Renal pelvis (tissue), 1 donor: ENCODE measurements at regions not wholly inside any gene's neighbourhood (a gene's known extent, or its start where the extent isn't known, plus 50 kb on each side); places are given as distances from the start of the nearest gene placed in this dataset.

Source experiments
- DNase-seq: peaks from one replicate; pipeline ENCODE4 v3.0.0-alpha.2; 2013

DNA sequence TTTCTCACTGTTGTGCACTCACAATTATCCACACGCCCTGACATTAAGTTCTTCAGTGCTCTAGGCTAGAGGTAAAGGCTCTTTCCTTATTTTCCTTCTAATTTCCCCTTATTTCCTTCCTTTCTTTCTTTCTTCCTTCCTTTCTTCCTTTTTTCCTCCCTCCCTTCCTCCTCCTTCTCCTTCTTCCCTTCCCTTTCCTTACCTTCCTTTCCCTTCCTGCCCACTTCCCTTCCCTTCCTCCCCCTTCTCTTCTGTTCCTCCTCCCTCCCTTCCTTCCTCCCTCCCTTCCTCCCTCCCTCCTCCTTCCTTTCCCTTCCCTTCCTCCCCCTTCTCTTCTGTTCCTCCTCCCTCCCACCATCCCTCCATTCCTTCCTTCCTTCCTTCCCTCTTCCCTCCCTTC is 317.0 kb upstream of the IRX1 start:
- no peak for DNase-seq

DNA sequence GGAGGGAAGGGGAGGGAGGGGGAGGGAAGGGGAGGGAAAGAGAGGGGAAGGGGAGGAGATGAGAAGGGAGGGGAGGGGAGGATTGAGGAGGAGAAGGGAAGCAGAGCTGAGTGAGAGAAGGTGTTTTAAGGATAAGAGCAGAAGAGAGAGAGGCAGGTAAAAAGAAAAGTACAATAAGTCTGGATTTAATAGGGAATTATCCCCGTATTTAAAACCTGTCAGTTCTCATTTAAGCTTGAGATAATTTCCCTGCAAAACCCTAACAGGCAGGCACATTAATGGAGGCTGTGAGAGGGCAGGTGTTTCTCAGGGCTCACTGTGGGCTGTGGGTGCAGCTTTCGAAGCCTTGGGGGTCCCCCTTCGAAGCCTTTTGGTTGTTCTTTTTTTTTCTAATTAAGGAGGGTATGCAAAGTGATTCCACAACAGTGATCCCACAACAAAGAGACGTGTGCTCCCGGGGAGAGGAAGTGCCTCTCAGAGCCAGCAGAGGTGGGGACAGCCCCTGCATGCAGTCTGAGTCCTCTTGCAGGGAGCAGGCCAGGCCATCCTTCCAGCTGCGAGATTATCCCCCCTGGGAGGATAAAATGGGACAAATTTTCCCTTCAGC is 317.9 kb upstream of the IRX1 start:
- DNase-seq: no peak

DNA sequence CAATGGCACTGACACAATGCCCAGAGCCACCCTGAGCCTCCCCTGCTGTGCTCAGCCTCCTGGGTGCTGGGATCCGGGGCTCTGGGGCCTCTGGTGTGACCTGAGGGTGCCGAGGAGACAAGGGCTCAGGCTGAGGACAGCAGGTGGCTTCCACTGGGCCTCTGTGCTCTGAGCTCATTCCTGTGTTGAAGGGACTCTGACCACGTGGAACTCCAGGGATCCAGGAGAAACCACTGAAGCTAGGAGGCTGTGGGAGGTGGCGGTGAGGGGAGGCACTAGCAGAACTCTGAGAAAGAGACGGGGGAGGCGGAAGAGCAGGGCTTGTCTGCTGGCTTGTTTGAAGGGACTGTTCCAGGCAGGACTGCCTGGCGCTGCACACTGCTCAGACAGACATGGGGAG is 318.7 kb upstream of the IRX1 start:
- DNase-seq: no peak

DNA sequence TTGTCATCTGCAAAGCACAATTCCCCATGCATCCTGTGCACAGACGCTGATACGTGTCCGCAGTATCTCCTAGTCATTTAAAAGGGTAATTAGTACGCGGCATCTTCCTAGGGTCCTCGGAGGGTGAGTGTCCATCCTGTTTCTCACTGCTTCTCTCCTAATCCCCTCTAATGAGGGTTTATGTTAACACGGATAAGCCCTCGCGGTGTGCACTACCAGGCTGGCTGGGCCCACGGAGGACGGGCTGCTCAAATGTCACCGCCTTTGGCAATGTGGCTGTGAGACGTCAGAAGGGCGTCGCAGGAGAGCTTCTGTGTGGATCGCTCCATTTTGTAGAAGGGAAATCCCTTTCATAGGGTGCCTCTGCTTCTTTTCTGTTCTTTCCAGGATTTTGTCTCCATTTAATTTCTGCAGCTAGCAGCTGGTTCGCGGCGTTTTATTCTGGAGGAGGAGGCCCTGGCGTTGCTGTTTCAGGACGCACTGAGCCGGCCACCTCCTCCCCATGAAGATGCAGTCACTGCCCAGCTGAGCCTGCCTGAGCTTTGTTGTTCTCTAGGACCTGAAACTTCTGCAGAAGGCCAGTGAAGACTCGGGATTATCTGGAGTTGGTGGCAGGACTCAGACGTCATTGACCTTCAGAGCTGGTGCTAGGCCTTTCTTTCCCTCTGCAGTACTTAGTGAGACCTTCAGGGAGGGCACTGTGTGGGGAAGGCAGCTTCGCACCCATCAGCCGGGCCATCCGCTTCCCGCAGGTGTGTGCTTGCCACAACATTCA is 326.1 kb upstream of the IRX1 start:
- DNase-seq: no peak

DNA sequence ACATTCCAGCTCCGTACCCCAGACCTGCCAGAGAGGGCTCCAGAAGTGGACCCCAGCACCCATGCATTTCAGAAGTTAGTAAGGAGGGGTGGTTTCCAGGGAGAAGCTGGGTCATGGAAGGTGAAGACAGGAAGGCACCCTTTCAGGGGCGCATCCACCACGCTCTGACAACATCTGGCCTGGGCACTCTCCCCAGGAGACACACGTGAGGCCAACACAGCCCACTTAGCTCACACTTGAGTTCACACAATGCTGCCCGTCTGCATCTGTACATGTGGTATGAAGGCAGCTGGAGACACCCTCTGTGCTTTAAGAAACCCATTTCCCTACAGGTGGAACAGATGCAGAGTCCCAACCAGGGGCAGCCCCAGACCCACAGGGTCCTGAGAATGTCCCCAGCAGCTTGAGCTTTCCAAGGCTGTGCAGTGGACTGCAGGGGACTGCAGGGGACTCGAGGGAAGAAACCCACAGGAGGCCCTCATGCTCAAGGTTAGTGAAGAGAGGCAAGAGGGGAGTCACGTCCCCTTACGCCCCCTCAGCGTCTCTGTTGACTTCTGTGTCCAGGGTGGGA is 326.8 kb upstream of the IRX1 start:
- DNase-seq: no peak

DNA sequence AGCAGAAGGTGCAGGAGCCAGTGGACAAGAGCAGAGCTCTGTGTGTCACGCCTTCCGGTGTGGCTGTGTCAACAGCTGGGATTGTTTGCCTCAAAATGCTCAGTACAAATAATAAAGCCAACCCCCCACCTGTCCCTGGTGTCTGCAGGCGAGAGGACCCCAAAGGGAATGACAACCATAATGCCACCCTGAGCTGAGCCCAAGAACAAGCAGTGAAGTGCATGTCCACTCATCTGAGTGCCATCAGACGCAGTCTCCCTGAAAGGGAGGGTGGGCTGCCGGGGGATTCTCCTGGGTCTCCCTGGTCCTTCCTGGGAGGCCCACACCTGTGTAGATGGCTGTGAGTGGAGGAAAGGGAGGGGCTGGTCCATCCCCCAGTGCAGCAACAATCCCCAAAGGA is 328.8 kb upstream of the IRX1 start:
- no peak for DNase-seq

DNA sequence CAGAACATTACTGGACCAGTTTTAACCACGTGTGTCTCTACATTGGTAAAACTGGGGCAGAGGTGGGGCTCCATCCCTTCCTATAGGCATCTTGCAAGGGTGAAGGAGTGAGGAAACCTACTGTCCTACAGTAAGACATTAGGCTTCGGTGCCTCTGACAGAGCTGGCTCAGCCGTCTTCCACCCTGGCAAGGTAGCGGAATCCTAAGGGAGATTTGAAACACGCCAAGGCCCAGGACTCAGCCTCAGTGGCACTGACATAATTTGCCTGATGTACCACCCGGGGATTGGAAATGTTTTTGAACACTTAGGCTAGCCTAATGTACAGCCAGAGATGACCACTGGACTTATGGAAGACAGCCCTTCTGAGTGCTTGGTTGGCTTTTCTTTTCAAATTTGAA is 329.7 kb upstream of the IRX1 start:
- DNase-seq: no peak

DNA sequence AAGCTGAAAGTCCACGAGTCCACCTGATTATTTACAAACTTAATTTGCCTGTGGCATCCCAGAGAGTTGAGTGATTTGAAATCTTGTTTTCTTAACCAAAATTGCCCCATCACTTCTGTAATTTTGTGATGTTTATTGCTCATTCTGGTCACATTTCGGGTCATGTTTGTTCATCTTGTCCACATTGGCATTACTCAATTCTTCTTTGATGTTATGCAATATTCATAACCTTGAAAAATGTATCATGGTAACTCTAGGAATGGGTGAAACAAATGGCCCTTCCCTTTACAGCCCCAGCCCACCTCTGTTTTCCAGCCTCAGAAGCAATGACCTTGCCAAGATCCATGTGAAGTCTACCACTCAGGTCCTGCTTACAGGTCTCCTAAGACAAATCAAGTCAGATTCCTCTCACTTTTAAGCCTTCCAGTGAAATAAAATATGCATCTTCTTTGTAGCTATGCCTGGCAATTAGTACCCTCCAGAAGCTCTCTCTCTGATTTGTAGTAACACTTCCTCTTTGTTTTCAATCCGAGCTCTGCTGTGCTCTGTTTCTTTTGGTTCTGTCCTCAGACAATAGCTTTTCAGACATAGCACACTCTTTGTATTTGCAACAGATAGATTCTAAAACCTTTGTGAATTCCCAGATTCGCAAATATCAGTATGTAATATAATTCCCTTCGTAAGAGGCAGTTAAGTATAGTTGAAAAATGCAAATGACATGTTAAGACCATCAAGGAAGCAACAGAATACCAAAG is 330.3 kb upstream of the IRX1 start:
- DNase-seq: no peak

DNA sequence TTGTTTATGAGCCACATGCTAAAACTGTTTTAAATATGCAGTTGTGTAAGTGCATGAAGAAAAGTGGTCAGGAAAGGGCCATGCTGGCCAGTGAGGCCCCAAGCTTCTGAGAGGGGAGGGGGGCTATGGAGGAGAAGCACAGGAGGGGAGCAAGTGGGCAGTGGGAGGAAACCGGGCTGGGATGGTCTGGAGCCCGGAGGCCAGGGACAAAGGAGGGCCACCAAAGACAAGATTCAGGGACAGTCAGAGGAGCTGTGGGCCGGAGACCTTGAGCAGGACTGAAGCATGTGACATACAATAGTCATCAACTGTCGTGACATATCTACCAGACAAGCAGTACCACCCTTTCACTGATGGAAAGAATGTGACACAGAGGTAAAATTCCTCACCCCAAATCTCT is 333.2 kb upstream of the IRX1 start:
- DNase-seq: no peak

DNA sequence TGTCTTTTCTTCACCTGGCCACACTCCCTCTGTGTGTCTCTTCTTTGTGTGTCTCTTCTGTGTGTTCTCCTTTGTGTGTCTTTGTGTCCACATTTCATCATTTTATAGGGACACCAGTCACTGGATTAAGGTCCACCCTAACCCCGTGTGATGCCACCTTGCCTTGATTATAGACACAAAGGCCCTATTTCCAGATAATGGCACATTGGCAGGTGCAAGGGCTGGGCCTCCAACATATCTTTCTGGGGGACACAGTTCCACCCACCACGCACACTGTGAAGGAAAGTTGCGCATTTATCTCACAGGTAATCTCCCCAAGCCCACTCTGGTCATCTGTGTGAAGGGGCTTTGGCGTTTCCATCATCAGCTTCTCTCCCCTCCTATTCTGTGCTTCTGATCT is 334.6 kb upstream of the IRX1 start:
- DNase-seq: no peak

DNA sequence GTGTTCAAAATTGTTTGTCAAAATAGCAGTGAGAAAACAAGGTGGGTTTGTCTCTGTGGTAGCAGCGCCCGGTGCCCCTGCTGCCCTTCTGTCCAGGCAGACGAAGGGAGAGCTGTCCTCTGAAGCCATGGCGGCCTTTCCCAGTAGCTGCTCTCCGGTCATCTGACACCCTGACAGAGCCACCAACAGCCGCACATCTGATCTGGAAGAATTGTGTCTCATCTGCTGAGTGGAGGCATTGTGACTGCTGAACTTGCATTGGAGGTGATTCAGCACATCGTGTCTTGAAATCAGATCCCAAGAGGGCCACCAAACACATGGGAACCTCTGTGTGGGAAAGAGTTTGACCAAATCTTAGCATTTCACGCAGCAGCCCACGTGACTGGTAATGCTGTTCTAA is 337.6 kb upstream of the IRX1 start:
- no peak for DNase-seq

DNA sequence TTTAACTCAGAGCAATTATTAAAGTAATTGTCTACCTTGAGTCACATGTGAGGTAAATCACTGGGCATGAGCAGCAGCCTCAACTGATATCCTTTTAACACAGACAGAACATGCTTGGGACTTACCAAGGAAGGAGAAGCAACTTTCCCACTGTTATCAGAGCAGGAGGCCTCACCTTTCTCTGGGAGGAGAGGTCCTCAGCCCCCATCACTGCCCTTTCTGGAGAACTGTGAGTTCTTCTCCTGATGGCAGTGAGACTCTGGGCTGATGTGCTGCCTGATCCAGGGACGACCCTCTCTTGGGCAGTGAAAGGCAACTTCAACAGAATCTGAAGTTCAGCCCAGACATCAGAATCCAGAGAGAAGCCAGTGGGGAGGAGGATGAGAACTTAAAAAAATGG is 343.4 kb upstream of the IRX1 start:
- no peak for DNase-seq

DNA sequence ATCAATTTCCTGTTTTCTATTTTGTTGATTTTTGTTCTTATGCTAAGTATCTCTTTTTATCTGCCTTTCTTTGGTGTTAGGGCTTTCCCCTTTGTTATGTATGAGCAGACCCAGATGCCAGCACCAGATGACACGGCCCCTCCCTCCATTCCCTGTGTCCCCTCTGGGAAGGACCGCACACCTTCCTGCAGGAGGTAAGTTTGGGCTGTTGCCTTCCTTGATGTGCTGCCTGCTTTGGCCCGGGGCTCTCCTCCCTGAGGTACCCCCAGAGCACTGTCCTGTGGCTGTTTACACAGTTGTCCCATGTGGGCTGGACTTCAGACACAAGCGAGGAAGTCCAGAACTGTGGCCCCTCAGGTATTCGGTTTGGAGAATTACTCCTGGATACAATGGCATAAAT is 343.8 kb upstream of the IRX1 start:
- DNase-seq: no peak

DNA sequence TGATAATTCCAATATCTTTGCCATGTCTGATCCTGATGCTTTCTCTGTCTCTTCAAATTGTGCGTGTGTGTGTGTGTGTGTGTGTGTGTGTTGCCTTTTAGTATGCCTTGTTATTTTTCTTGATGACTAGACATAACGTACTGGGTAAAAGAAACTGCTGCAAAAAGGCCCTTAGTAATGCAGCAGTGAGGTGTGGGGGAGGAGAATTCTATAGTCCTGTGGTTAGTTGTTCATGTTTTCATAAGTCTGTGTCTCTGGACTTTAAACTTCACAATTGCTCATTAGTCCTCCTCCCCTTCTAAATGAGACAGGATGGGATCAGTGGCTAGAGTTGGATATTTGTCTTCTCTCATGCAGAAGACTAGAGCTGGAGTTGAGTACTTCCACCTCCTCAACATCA is 346.2 kb upstream of the IRX1 start:
- DNase-seq: no peak

DNA sequence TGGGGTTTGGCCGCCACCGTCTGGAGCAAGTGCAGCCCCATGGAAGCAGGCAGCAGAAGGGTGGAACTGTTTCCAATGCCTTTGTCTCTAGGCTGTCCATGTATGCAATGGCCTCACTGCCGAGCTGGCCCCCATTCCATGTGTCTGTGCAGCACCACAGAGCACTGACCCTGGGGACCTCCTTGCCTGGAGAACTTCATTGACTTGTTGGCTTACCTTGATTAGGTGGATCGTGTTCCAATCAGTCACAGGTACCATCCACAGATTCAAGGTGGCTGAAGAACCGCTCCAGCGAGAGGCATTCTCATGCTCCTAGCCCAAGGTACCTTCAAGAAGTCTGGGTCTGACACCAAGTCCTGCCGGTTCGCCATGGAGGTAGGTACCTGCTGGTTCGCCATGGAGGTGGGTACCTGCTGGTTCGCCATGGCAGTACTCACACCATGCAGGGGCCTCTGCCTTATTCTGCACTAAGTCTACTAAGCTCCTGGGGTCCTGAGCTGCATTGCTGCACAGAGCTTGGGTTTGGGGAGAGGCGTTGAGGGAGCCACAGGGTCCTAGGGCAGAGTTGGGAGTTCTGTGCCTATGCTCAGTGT is 358.3 kb upstream of the IRX1 start:
- DNase-seq: no peak

DNA sequence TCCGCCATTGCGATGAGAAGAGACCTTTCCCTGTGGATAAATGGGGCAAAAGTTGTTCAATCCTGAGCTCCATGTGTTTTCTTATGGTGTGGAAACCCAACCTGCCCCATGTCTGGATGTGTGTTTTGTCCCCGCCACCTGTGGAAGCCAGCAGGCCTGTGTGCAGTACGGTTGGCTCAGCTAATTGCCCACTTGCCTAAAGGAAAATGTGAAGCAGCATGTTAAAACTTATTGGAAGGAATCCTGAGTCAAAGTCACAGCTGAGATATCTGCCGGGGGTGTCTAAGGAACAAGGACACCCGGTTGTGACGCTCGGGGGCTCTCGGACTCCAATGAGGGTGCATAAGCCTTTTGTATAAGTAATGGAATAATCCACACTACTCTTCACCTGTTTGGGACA is 361.1 kb upstream of the IRX1 start:
- no peak for DNase-seq

DNA sequence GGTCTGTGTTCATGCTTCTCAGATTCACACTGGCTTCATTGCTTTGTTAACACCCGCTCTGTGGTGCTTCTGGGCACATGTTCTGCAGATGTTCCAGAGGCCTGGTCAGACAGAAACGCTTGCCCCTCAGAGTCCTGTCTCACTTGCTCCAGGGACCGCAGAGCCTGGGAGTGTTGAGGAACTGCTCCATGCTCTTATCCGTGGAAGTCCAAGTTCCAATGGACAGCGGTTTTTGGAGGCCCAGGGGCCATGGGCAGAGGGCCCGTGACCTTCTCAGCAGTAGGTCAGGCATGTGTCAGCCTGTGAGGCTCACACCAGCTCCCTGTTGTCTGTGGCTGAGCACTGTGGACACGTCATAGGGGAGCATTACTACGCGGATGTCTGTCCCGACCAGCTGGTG is 364.7 kb upstream of the IRX1 start:
- DNase-seq: no peak

DNA sequence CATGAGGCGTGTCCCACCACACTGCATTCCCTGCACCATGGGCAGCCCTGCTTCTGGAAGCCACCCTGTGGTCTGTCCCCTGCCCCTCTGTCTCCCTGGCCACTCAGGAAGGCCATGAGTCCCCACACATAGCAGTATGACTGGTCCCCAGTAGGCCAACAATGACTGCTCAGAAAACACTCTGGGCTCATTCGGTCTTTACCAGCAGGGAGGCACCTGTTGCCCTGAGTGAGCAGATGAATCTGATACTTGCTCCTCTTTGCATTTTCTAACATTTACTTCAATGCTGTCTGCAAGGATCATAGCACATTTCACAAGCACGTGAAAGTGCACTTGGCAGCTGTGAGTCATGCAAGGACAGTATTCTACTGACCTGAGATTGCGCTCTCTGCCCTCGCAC is 365.4 kb upstream of the IRX1 start:
- DNase-seq: no peak

DNA sequence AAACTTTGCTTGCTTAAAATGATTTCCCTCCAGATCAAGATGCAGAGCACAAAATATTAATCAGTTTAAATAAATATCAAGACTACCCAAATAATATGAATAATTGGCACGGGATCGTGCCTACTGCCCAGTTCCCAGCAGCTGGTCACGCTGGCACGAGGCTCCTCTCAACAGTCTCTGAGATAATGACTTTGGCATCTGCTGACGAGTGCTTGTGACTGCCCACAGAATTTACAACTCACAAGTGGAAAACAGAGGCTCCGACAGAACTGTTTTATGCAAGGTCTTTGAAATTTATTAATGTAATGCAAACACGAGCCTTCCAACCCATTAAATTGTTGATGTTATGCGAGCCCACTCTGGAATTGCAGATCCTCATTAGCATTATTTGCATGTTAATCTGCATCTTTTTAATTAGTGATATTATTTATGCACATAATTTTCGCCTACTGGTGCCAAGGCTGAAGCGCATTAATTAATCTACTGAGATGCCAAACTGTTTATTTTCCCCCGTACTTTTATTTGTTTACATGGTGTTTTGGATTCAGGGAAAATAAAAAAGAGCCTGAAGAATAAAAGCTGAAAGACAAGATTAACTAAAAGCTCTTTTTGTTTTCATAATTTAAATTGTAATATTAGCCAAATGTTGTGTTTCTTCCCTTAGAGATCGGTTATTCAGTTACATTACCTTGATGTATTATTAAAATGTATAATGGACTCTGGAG is 369.3 kb upstream of the IRX1 start:
- no peak for DNase-seq

DNA sequence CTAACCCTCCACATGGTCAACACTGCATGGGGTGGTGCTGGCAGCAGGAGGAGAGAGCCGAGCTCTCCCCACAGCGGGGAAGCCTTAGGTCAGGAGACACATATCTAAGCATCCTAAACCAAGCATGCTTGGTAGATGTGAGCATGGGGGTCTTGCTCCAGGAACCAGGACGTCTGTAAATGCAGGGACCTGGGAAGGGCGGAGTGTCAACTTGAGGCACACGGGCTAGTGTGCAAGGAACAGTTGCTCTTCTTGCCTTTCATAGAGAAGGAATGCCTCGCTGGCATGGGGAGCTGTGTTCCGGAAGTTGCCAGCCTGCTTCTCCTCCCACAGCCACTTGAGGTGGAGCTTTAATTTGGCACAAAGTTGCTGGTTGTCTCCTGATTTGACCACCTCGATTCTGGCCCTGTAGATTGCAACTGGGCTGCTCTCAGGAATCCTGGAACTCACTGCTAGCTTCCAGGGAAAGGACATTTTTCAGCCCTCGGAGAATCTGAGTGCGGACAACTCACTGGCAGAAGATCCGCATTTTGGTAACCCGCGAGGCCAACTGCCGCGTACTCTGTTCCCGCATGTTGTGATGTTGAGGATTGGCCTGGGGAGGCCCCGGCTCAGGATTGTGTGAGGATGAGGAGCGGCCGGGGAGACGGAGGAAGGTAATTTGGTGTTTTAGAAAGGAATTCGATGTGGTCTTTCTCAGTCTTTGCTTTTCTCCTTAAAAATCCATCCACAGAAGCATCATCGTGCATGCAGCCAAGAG is 370.3 kb upstream of the IRX1 start:
- DNase-seq: no peak

DNA sequence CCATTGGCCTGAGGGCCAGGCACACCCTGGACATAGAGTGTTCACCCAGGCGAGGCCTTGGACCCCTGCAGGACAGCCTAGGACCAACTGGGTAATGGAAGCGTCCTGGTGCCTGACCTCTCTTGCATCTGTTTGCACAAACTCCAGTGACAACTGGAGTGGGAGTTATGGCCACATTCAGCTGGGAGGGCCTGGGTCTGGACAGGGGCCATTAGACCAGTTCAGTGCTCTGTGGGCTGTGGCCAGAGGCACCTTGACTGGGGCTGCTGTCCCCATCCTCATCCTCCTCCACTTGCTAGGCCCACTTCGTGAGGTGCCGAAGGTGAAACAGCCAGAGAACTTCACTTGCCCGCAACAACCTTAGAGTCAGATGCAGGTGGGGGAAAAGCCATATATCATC is 372.7 kb upstream of the IRX1 start:
- no peak for DNase-seq
